HG02642 (cell line): ENCODE measurements at regions not wholly inside any gene's neighbourhood (a gene's known extent, or its start where the extent isn't known, plus 50 kb on each side); places are given as distances from the start of the nearest gene placed in this dataset.
"Not testable (repeated sequence)": the region's sequence is repeated elsewhere in the genome, so short reads cannot be mapped to it uniquely, and the experiment has no call there.

ENCODE experiments used
- ATAC-seq: cut with Tn5 transposase; IDR thresholded peaks from one replicate; pipeline ENCODE4 v1.9.1; 2021; ENCODE audit warnings: mild to moderate bottlenecking; ENCODE audit not compliant: unreplicated experiment, poor library complexity

DNA sequence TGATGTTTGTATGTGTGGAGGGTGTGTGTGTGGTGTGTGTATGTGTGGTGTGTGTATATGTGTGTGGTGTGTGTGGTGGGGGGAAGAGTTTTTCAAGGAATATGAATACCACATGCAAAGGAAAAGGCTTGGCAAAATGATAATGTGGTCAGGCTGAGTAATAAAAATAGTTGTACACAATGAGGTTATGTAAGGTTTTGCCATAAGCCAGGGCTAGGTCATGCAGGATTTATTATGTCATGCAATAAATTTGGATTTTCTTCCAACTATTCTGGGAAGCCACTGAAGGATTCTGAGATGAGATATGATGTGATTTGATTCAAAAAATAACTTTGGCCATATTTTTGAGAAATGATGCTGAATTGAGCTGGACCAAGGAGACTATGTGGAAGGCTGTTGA is 1191.6 kb upstream of the SEL1L start:
- ATAC-seq: no peak

DNA sequence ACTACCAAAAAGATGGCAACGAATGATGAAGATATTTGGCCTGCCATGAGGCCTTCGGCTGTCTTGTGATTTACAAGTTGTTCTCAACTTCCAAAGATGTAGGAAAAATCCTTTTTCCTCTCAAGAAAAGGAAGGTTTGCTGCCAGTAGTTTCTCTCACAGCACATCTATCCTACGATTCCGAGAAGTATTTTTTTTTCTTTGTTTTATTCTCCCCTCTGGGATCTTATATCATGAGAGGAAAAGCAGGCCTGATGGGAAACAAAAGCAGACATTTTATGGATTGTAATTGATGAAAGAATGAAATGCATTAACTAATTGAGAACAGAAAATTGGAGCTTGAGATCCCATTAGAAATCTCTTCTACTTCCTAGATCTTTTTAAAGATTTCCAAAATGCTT is 1197.9 kb upstream of the SEL1L start:
- no peak for ATAC-seq

DNA sequence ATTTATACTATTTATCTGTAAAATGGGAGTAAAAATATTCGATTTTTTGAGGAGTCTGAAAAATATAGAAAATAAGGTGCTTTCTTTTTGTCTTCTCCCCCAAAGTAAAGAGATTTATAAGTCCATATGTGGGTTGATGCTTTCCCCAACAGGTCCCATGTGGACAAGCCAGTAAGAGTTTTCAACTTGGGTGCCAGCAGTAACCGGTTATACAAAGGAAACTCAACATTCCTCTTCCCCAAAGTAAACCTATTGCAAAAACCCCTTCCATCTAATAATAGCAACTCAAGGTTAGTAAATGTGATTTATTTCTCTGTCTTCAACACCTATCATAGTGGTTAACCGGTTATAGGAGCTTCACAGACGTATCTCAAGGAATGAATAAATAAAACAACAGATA is 1206.9 kb upstream of the SEL1L start:
- ATAC-seq: no peak

DNA sequence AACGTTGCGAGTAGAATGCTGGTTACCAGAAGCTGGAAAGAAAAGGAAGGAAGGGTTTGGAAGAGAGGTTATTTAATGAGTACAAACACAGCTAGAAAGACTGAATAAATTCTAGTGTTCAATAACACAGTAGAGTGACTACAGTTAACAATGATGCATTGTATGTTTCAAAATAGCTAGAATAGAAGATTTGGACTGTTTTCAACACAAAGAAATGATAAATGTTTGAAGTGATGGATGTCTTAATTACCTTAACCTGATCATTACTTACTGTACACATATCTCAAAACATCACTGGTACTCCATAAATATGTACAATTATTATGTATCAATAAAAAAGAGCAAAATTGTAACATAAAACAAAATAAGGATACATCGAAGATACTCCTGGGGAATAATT is 1221.8 kb upstream of the SEL1L start:
- ATAC-seq: no peak

DNA sequence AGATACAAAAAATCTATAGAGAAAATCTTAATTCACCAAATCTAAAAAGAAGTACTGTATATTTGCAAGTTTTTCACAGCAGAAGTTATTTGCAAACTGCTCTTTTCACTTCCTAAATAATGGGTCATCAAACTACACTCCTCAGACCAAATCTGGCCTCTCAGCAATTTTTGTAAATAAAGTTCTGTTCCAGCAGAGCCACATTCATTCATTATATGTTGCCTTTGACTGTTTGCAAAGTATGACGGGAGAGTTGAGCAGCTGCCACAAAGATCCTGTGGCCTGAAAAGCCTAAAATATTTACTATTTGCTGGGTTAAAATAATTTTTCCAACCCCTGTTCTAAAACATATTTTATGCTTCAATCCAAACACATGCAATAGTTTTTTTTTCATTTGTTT is 1222.3 kb upstream of the SEL1L start:
- ATAC-seq: no peak

DNA sequence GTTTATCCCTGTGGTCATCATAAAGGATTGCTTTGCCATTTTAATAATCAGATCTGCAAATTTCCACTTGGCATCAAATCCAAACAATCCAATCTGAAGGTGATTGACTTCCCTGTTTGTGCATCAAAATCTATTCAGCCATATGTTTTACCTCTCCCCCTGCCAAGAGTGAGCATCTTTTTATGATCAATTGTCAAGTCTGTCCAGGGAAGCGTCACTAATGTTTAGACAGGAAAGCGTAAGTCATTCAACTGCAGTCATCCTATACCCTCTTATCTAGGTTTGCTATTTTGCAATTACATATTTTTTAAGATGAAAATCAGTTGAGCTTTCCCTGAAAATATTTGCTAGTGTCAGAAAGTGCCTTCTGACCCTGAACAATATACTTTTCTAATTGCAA is 1224.1 kb upstream of the SEL1L start:
- no peak for ATAC-seq

DNA sequence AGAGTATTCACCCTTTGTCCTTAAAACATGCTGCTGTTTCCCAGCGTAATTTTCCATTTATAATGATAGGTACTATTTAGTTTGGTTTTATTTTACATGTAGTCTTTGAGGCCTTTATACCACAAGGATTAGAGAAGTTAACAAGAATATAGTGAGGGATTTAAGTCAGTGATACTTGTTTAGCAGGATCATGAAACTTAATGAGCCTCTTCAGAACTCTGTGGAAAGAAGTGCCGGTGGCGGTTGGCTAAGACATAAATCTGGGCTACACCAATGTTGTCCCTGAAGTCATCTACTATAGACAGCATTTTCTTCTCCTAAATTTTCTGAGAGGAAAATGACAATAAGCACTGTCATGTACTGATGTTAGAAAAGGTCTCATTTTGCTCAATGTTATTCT is 1226.0 kb upstream of the SEL1L start:
- no peak for ATAC-seq

DNA sequence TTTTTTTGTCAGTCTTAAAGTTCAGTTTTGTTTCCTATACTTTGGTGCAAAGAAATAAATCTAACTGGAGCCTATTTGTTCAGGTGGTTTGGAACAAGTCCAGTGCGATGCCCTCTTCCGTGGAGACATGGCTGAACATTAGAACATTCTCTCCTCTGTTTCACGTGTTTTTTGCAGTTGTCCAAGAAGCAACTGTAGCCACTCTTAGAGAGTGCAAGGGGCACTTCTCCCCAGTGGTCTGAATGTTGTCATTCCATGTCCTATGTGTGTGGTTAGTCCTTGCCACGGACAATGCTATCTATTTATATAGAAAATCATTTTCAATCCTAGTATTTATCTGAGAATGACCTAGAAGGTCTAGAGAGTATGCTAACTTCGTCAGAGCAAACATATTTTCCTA is 1232.5 kb upstream of the SEL1L start:
- ATAC-seq: no peak

DNA sequence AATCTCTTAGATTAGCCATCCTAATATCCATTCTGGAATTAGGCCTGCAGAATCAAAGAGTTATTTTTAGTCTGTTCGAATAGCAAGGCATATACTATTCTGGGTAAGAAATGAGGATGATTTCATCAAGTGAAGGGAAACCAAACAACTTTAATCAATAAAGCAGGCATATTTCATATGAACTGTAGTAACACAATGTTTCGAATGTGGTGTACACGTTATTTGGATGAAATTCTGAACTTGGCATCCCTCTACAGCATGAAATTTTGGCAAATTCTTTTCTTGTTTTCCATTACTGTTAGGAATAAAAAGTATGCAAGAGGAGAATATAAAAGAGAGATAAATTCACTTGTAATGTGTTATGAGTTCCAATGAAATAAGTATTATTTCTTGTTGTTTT is 1233.3 kb upstream of the SEL1L start:
- no peak for ATAC-seq

DNA sequence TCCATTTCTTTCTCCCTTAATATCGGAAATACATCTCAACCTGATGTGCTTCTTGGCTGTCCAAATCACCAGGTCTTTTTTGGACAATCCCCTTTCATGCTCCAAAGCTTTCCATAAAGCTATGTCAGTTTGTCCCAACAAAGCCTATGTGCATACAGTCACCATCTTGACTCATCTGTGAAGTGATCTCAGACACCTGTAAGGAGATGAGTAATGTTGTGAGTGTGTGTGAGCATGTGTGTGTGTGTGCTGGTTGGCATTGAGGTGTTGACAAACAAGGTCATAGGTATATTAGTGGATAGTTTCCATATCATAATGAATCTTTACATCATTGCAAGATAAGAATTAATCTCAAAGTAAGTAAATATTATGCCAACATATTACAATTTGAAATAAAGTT is 1243.3 kb upstream of the SEL1L start:
- no peak for ATAC-seq

DNA sequence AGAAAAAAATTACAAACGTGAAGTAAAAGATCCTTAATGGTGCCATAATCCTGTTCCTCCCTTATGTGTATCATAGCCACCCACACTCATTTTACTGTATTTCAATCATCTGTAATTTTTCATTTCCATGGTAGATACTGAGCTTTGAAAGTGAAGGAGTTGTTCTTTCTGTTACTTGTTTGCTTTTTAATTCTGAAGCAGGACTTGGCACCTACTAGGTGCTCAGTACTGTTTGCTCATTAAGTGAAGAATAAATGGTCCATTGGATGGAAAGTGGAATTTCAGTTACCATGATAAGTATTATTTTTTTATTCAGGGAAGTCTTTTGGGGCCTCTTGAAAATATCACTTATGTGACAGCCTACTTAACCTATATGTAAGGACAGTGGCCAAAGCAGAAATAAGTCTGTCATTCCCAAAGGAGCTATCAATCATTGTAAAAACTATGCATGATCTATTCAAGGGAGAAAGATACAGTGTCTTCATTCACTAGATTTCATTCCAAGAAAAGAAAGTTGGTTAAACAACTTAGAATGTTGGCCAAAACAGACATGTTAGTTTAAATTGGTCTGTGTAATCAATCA is 1244.4 kb upstream of the SEL1L start:
- no peak for ATAC-seq

DNA sequence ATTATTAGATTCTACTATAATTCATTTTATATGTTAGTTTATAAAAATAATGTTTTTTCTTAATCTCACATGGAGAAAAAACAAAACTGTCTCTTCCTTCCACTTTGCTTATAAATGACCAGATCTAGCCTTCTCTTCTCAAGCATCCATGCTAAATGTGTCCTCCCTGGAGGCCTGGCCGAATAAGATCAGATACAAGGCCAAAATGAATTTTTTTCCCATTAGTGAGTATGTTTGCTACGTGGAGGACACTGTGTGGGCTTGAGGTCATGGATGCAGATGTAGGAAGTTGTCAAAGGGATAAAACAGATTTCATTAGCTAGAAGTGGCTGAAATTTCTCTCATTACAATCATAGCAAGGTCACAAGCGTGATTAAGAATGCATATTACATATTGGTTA is 1244.9 kb upstream of the SEL1L start:
- no peak for ATAC-seq

DNA sequence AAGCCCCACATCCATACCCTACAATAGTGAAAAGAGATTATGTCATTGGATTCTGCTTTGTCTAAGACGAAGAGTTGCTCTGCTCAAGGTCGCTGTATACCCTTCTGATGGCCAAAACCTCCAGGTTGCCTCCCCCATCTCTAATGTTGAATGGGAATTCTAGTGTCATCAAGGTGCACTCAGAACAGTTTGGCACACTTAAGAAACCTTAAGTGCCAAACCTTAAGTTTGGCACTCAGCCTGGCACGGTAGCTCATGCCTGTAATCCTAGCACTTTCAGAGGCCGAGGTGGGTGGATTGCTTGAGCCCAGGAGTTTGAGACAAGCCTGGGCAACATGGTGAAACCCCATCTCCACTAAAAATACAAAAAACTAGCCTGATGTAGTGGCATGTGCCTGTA is 1245.6 kb upstream of the SEL1L start:
- ATAC-seq: no peak

DNA sequence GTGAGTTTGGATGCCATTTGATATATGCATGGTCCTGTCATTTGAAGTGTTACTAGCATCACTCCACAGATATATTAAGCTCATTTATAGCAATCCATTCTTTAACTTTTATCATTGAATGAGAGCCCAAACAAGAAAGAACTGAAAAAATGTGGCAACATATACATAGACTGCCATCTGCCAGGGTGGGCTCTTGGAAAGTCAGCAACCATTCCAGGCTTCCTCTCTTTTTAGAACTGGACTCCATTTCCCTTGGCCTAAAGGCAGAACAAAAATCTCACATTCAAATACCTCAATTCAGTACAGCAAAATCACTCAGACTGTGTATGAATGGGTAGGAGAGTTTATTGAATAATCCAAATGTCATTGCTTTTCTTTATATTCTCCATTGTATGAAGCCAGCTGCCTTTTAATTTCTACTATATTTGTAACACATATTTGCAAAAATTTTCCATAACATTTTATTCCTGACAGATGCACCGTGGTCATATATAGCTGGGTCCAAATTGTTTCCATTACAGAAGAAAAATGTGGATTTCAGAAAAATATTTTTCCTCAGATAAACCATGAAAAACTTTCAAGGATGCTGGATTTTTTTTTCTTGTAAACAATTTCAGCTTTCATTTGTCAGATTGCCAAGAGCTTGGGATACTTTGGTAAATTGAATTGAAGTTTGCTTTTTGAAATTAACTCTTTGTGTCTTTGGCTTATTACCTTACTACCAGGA is 1252.3 kb upstream of the SEL1L start:
- ATAC-seq: no peak

DNA sequence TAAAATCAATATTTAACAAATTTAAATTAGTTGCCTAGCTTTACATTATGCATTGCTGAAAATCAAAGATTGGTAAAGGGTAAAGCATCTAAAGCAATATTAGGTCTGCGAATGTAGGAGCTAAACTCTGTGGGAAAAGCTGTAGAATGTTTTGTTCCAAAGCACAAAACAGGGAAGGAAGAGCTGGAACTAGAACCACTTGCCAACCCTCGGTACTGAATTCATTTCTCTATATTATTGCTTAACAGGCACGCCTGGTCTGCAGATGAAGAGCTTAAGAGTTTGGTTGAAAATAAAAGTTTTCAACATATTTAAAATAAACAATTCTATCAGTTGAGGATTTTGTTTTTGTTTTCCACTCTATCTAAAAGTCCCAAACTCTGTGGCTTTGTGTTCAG is 1252.8 kb upstream of the SEL1L start:
- no peak for ATAC-seq

DNA sequence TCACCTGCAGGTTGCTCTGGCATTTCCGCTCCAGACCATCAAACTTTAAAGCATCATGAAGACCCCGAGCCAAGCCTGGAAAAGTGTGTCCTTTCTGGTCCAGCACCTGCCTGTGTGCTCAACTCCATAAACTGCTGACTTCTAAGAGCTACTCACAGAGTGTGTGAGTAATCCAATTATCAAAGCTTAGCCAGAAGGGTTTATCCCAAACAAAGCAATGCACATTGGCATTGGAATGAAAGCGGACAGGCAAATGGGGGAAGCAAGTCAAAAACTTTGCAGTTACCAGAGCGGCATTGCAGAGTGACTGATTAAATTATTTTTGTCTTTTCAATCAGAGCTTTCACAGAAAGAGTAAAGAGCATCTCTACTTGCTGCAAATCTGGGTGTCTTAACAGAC is 1262.4 kb upstream of the SEL1L start:
- ATAC-seq: no peak

DNA sequence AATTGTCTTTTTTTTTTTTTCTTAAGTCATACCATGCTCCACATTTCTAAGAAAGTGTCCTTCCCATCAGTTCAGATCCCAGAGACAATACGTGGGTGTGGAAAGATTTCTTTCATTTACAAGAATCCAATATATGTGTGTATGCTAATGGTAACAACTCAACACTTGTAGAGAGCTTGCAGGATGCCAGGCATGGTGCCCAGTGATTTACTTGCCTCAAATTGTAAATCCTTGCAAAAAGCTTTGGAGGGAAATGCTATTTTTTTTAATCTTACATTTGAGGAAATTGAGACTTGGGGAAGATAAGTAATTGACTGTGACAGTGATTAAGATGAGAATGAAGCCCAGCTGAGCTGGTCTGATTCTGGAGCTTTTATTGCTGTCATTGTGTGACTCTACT is 1264.6 kb upstream of the SEL1L start:
- no peak for ATAC-seq

DNA sequence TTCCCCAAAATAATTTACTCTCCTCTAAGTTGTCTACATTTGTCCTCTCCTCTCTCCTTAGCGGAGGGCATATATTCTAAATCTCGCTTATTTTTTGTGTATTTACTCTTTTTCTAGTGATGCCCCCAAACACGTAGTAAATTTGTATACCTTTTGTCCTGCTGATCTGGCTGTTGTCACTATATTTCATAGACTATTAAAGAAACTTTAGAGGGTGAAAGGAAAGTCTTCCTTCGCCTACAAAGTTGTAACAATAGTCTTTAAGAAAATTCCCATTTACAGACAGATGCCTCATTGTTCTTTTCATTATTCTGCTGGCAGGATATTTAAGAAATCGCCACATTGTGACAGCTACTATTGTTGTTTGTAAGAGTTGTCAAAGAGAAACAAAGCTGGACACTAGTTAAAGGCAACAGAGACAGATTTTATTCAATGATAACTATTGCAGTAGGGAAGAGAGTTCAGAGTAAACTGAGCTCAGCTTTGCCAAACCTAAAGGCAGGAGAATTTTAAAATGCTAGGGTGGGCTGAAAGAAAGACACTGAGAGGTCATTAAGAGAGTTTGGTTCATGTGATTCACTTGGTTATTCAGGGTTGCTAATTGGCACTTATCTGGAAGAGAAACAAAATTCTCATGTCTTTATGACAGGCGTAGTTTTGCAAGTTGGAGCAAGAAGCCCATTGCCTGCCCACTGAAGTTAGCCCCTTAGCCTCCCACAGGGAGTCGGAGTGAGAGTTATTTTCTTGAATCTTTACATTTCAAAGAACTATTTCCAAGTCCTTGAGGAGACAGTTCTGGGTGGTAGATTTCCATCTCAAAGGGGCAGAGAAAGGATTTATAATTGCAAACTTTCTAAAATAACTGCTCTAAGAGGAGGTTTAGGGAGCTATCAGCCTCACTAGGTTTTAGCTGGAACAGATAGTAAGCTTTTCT is 1272.5 kb upstream of the SEL1L start:
- ATAC-seq: no peak

DNA sequence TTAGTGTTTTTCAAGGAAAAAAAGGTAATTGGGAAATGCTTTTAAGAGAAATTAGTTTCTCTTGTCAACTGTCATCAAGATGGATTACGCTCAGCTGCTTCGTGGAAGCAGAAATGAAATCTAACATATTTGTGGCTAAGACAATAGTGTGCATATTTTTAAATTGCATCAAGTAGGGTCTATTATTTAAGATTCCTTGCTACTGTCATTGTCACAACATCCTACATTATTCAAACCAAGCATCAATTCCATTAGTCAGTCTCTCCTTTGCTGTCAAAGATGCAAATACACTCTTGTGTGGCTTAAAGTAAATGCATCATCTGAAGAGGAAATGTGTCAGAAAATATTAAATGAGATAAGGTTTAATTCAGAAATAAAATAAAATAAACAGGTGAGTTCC is 1277.6 kb upstream of the SEL1L start:
- no peak for ATAC-seq

DNA sequence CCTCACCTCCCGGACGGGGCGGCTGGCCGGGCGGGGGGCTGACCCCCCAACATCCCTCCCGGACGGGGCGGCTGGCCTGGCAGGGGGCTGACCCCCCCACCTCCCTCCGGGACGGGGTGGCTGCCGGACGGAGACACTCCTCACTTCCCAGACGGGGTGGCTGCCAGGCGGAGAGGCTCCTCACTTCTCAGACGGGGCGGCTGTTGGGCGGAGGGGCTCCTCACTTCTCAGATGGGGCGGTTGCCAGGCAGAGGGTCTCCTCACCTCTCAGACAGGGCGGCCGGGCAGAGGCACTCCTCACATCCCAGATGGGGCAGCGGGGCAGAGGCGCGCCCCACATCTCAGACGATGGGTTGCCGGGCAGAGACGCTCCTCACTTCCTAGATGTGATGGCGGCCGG is 1280.7 kb upstream of the SEL1L start:
- not testable (repeated sequence) for ATAC-seq

DNA sequence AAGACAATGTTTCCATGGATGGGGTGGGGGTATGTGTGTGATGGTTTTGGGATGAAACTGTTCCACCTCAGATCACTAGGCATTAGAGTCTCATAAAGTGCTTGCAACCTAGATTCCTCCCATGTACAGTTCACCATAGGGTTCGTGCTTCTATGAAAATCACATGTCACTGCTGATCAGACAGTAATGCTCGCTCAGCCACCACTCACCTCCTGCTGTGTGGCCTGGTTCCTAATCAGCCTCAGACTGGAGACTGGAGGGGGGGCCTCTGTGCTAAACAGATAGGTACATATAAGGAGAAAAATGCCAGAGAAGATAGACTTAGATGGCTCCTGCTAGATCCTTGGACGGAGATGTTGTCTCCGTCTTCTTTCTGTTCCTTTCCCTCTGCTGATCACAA is 1296.9 kb upstream of the SEL1L start:
- ATAC-seq: no peak
